ENCODE measurements at regions not wholly inside any gene's neighbourhood (a gene's known extent, or its start where the extent isn't known, plus 50 kb on each side); places are given as distances from the start of the nearest gene placed in this dataset.

DNA sequence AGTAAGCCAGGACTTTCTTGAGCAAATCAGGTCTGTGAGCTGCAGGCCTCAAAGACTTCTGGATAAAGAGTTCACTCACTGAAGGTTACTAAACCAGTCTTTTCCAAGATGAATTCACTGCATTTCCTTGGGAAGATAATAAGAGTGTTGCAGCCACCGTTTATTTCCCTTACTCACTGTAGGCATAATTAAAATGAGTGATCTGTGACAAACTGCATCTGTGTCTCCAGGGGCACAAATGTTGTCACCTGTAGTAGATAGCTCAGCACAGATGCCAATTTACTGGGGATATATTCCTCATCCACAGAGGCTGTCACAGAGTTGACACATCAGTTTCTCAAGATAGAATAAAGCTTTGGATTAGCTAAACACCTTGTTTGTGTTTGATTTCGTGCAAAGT, 580.2 kb downstream of the SPRY1 start:
- no peak for TF ChIP-seq CTCF (IDR thresholded peaks at IDR 0.05; ENCODE audit: low read depth, low read length)
- no peak overlapping the region for H3K4me3 ChIP-seq (replicated peaks in 1 of 2; ENCODE audit: low read depth in 2 of 2, low read length in 2 of 2)
- no peak for DNase-seq (ENCODE audit: low read depth in 2 of 2)

DNA sequence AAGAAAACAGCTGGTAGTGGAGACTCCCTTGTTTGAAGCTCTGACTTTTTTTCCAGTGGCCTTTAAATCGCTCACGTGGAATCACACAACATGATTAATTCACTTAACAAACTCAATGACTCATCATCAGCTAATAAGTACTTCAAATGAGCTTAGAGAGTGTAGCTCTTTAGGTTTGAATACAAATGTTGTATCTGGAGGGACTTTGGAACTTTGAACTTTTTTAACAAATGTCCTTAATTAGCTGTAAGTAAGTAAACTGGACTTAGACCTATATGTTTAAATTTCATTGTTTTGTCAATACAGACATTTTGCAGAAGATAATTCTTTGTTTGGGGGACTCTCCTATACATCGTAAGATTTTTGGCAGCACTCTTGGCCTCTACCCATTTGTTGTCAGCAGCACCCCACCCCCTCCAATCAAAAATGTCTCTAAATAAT, 581.1 kb downstream of the SPRY1 start:
- no peak overlapping the region for H3K4me3 ChIP-seq (replicated peaks in 1 of 2; ENCODE audit: low read depth in 2 of 2, low read length in 2 of 2)
- TF ChIP-seq CTCF (IDR thresholded peaks at IDR 0.05; ENCODE audit: low read depth, low read length): no peak
- DNase-seq (ENCODE audit: low read depth in 2 of 2): peak in 1 of 2 donors; percentile 33

GRCh38 chr4:123978637-123979036, 582.0 kb downstream of the SPRY1 start:
- no peak for TF ChIP-seq CTCF (IDR thresholded peaks at IDR 0.05; ENCODE audit: low read depth, low read length)
- no peak overlapping the region for H3K4me3 ChIP-seq (replicated peaks in 1 of 2; ENCODE audit: low read depth in 2 of 2, low read length in 2 of 2)
- DNase-seq (ENCODE audit: low read depth in 2 of 2): no peak

- H3K4me3 ChIP-seq (replicated peaks in 1 of 2; ENCODE audit: low read depth in 2 of 2, low read length in 2 of 2): no peak overlapping the region
- peak; percentile 63 to 68 for DNase-seq (ENCODE audit: low read depth in 2 of 2)
- TF ChIP-seq CTCF (IDR thresholded peaks at IDR 0.05; ENCODE audit: low read depth, low read length): no peak
Observed at GRCh38 chr4:123980736-123981300, 584.2 kb downstream of the SPRY1 start.

DNA sequence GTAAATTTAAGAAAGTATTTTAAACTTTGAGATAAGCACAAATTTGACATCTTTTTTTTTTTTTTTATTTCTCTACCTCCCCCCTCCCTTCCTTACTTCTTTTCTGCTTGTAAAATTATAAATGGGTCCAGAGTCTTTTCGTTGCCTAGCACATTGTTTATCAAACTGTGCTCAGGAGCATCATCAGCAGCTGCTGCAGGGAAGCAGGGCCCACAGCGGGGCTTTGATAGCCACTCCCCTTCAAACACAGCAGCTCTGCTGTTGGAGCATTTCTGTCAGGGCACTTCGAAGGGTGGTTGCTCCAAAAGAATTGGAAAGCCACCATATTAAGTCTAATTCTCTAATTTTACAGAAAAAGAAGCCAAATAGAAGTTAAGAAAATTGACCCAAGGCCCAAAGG, 588.3 kb downstream of the SPRY1 start:
- DNase-seq (ENCODE audit: low read depth in 2 of 2): peak; percentile 36 to 45
- TF ChIP-seq CTCF (IDR thresholded peaks at IDR 0.05; ENCODE audit: low read depth, low read length): no peak
- no peak overlapping the region for H3K4me3 ChIP-seq (replicated peaks in 1 of 2; ENCODE audit: low read depth in 2 of 2, low read length in 2 of 2)

DNA sequence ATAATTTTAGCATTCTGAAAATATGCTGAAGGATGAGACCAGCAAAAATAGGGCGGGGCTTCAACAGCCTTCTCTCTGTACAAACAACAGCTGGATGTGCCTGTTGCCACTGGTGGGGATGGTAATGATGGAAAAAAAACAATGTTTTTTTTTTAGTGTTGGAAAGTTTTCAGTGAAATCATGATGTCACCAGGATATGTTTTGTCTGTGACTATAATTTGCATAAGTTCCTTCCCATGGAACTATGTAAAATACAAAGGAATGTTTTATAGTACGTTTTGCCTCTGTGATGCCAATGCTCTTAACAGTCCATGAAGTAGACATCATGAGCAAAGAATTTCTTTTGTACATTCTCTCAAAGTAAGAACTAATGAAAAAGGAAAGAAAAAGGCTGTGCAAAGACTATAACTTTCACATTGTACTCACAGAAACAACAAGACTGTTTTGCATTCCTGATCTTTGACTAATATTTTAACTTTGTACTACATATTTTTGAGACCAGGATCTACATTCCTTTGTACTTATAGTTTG, 589.7 kb downstream of the SPRY1 start:
- no peak overlapping the region for H3K4me3 ChIP-seq (replicated peaks in 1 of 2; ENCODE audit: low read depth in 2 of 2, low read length in 2 of 2)
- no peak for TF ChIP-seq CTCF (IDR thresholded peaks at IDR 0.05; ENCODE audit: low read depth, low read length)
- peak; percentile 97 to 99 for DNase-seq (ENCODE audit: low read depth in 2 of 2)

DNA sequence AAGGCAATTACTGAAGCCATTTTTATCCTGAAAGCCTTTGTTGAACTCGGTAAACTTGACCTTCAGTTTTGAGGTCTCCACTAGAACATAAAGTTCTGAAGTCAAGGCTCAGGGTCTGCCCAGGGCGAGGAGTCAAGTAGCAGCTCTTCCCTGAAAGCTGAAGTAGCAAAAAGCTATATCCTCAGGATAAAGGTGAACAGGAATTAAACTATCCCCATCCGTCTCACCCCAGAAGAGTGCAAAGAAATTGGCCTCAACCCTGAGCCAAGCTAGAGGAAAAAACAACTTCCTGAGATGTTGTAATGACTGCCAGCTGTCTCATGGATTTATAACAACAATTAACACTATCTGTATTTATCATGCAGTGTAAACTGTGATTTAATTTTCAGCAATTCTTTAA, 590.8 kb downstream of the SPRY1 start:
- no peak overlapping the region for H3K4me3 ChIP-seq (replicated peaks in 1 of 2; ENCODE audit: low read depth in 2 of 2, low read length in 2 of 2)
- peak in 1 of 2 donors; percentile 55 for DNase-seq (ENCODE audit: low read depth in 2 of 2)

More for the DNA sequence above, 590.8 kb downstream of the SPRY1 start:
- TF ChIP-seq CTCF (IDR thresholded peaks at IDR 0.05; ENCODE audit: low read depth, low read length): no peak
